ENCODE measurements at regions not wholly inside any gene's neighbourhood (a gene's known extent, or its start where the extent isn't known, plus 50 kb on each side); places are given as distances from the start of the nearest gene placed in this dataset.
A peak's percentile ranks its signal among the peaks of the same experiment; 100 is the strongest.

DNA sequence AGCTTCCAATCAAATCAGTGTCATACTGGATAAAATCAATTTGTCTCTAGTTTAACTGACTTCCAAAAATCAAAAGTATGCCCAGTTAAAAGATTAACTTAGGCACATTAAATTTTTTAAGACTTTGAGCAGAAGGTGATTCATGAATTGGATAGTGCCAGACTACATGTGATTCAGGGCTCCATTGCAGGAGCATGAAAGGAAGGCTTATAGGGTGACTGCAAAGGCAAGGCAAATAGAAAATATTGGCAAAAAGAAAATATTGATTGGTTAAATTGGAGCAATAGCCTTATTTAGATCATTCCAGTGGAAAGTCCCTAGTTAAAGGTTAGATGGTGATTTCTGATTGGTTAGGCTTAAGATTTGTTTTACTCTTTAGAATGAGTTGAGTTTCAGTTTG lies 223.9 kb upstream of the ERCC4 start:
- FAIRE-seq (no peak), ATAC-seq (no peak), DNase-seq (ENCODE audit: low spot score) (no peak)
- no peaks in the 10 kb centered on the region for H3K79me2 ChIP-seq (ENCODE audit: insufficient read depth, low read length)
- H3K9me3 ChIP-seq (ENCODE audit: low read length) = peaks cover 59% of the 10 kb centered on the region
- H3K4me1 ChIP-seq (ENCODE audit: insufficient read depth, low read length) = no peaks in the 10 kb centered on the region
- no peaks in the 10 kb centered on the region for H4K20me1 ChIP-seq (ENCODE audit: insufficient read depth, low read length)
- no peaks in the 10 kb centered on the region for H3K36me3 ChIP-seq (replicated peaks in 1 of 2; ENCODE audit: control insufficient read depth in 1 of 2, insufficient read depth in 2 of 2, low read length in 2 of 2)
- H3K4me2 ChIP-seq (ENCODE audit: low read depth, low read length) = no peak overlapping the region
- no peak overlapping the region for H3K27ac ChIP-seq (ENCODE audit: extremely low read length, insufficient read depth, low read length)
- H3K27me3 ChIP-seq (ENCODE audit: control insufficient read depth in 1 of 2, insufficient read depth in 2 of 2, low read length in 2 of 2) = no peaks in the 10 kb centered on the region
- H3K9ac ChIP-seq (ENCODE audit: insufficient read depth, low read depth, low read length) = no peak overlapping the region
- no peak overlapping the region for H2AFZ ChIP-seq (ENCODE audit: low read length)
- ChIA-PET CTCF (ENCODE audit: low intra/inter-chr PET ratio, low total read pairs) (no interaction called here), POLR2A (no interaction called here)
- H3K4me3 ChIP-seq (replicated peaks in 1 of 3; ENCODE audit: insufficient read depth in 1 of 3, low read depth in 2 of 3, low read length in 3 of 3) = no peak overlapping the region
- intact Hi-C loops (cut with micrococcal nuclease; ENCODE audit: unreplicated experiment) (no loop called here), in situ Hi-C loops (cut with HindIII; ENCODE audit: extremely low pct_ligation_motif_present, low pct_unique_long_range_greater_than_20kb) (no loop called here)
- BruUV-seq (replicated peaks) = no TSS peak
- TF ChIP-seq SPEN (CRISPR knock-in tag; IDR thresholded peaks at IDR 0.05; ENCODE audit: low read depth) (no peak), ZNF326 (CRISPR knock-in tag; IDR thresholded peaks at IDR 0.05; ENCODE audit: borderline replicate concordance) (no peak), IRX3 (CRISPR knock-in tag; IDR thresholded peaks at IDR 0.05; ENCODE audit: borderline replicate concordance, low read depth) (no peak), ZNF780A (CRISPR knock-in tag; IDR thresholded peaks at IDR 0.05) (no peak), NCOA5 (CRISPR knock-in tag; IDR thresholded peaks at IDR 0.05) (no peak), NR2F2 (IDR thresholded peaks at IDR 0.05; ENCODE audit: borderline replicate concordance, low read depth) (no peak)
- TF ChIP-seq, protein P1, sequence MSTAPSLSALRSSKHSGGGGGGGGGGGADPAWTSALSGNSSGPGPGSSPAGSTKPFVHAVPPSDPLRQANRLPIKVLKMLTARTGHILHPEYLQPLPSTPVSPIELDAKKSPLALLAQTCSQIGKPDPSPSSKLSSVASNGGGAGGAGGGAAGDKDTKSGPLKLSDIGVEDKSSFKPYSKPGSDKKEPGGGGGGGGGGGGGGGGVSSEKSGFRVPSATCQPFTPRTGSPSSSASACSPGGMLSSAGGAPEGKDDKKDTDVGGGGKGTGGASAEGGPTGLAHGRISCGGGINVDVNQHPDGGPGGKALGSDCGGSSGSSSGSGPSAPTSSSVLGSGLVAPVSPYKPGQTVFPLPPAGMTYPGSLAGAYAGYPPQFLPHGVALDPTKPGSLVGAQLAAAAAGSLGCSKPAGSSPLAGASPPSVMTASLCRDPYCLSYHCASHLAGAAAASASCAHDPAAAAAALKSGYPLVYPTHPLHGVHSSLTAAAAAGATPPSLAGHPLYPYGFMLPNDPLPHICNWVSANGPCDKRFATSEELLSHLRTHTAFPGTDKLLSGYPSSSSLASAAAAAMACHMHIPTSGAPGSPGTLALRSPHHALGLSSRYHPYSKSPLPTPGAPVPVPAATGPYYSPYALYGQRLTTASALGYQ (CRISPR knock-in tag; IDR thresholded peaks at IDR 0.05) = no peak

DNA sequence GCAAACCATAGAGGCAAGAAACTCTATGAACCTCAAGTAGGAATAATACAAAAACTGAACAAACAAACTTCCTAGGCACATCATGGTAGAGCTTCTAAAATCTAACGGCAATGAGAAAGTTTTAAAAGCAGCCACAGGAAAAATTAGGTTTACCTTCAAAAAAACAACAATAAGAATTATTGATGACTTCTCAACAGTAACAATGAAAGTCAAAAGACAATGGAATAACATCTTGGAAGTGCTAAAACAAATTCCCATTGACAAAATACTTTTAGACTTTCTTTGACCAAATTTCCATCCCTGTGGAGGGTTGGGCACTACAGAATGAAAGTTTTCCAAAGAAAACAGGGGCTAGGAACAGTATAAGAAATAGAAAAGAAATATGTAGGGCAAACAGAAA lies 222.9 kb upstream of the ERCC4 start:
- H3K9ac ChIP-seq (ENCODE audit: insufficient read depth, low read depth, low read length) = no peak overlapping the region
- H3K79me2 ChIP-seq (ENCODE audit: insufficient read depth, low read length) = no peaks in the 10 kb centered on the region
- H3K9me3 ChIP-seq (ENCODE audit: low read length) = peaks cover 59% of the 10 kb centered on the region
- H4K20me1 ChIP-seq (ENCODE audit: insufficient read depth, low read length) = no peaks in the 10 kb centered on the region
- FAIRE-seq (no peak), DNase-seq (ENCODE audit: low spot score) (no peak), ATAC-seq (no peak)
- H3K27me3 ChIP-seq (ENCODE audit: control insufficient read depth in 1 of 2, insufficient read depth in 2 of 2, low read length in 2 of 2) = no peaks in the 10 kb centered on the region
- TF ChIP-seq YEATS2 (CRISPR knock-in tag; IDR thresholded peaks at IDR 0.05; ENCODE audit: borderline replicate concordance) (no peak), ZNF317 (CRISPR knock-in tag; IDR thresholded peaks at IDR 0.05) (peak; percentile 99)
- no peaks in the 10 kb centered on the region for H3K36me3 ChIP-seq (replicated peaks in 1 of 2; ENCODE audit: control insufficient read depth in 1 of 2, insufficient read depth in 2 of 2, low read length in 2 of 2)
- POLR2A ChIA-PET = no interaction called here
- CTCF ChIA-PET (ENCODE audit: low intra/inter-chr PET ratio, low total read pairs) = no interaction called here
- H3K4me2 ChIP-seq (ENCODE audit: low read depth, low read length) = no peak overlapping the region
- intact Hi-C loops (cut with micrococcal nuclease; ENCODE audit: unreplicated experiment) (no loop called here), in situ Hi-C loops (cut with HindIII; ENCODE audit: extremely low pct_ligation_motif_present, low pct_unique_long_range_greater_than_20kb) (no loop called here)
- H3K27ac ChIP-seq (ENCODE audit: extremely low read length, insufficient read depth, low read length) = no peak overlapping the region
- H2AFZ ChIP-seq (ENCODE audit: low read length) = no peak overlapping the region
- 18% methylated on average over 1 of the region's 1 CpG for WGBS (ENCODE audit: low lambda C conversion rate)
- no TSS peak for BruUV-seq (replicated peaks)
- H3K4me3 ChIP-seq (replicated peaks in 1 of 3; ENCODE audit: insufficient read depth in 1 of 3, low read depth in 2 of 3, low read length in 3 of 3) = no peak overlapping the region
- H3K4me1 ChIP-seq (ENCODE audit: insufficient read depth, low read length) = no peaks in the 10 kb centered on the region
